Keratinocyte (primary cell): ENCODE measurements at regions not wholly inside any gene's neighbourhood (a gene's known extent, or its start where the extent isn't known, plus 50 kb on each side); places are given as distances from the start of the nearest gene placed in this dataset.

Experiments
- DNase-seq: peaks from one replicate; pipeline ENCODE4 v3.0.0-alpha.2; 2011; ENCODE audit warnings: low read depth, missing footprints, low spot score
- FAIRE-seq: peaks from 2 replicates; lab custom pipeline; 2011; peaks lifted over from hg19 to GRCh38; lab: Jason Lieb, UNC
- H2AFZ ChIP-seq: 2 replicates; pipeline ENCODE4 v1.6.0; 2012; ENCODE audit warnings: low read length, control low read depth, inconsistent platforms; ENCODE audit not compliant: control insufficient read depth
- H3K27ac ChIP-seq: 2 replicates; pipeline ENCODE4 v1.5.1; 2011; ENCODE audit warnings: low read length; ENCODE audit not compliant: control insufficient read depth, insufficient read depth
- H3K27me3 ChIP-seq: 3 replicates; pipeline ENCODE4 v1.6.0; 2011; ENCODE audit warnings: low read length; ENCODE audit not compliant: control insufficient read depth, insufficient read depth; ENCODE audit errors: extremely low read depth
- H3K36me3 ChIP-seq, 2 experiments: 2 replicates in 1 of 2; 3 replicates in 1 of 2; pipeline ENCODE4 v1.5.1; 2011; ENCODE audit warnings: low read length in 2 of 2, mild to moderate bottlenecking in 1 of 2; ENCODE audit not compliant: control insufficient read depth in 2 of 2, insufficient read depth in 2 of 2; ENCODE audit errors: extremely low read depth in 1 of 2
- H3K4me1 ChIP-seq: 3 replicates; pipeline ENCODE4 v1.5.1; 2011; ENCODE audit warnings: low read length; ENCODE audit not compliant: control insufficient read depth, insufficient read depth; ENCODE audit errors: extremely low read depth
- H3K4me2 ChIP-seq: 3 replicates; pipeline ENCODE4 v1.6.0; 2011; ENCODE audit warnings: low read depth, low read length; ENCODE audit not compliant: control insufficient read depth, insufficient read depth; ENCODE audit errors: extremely low read depth
- H3K4me3 ChIP-seq, 3 experiments: fragments of 200-600 bp in 1 of 3; sonication (generic) in 1 of 3; 2 replicates in 2 of 3; 3 replicates in 1 of 3; pipeline ENCODE4 v1.5.1; 2011 to 2016; ENCODE audit warnings: low read length in 3 of 3, mild to moderate bottlenecking in 3 of 3, control low read depth in 2 of 3, inconsistent platforms in 1 of 3, low read depth in 1 of 3, mixed read lengths in 1 of 3, mixed run types in 1 of 3, moderate library complexity in 1 of 3; ENCODE audit not compliant: control insufficient read depth in 2 of 3, insufficient read depth in 2 of 3; ENCODE audit errors: extremely low read depth in 1 of 3
- H3K79me2 ChIP-seq: 2 replicates; pipeline ENCODE4 v1.6.0; 2012; ENCODE audit warnings: low read length; ENCODE audit not compliant: control insufficient read depth, insufficient read depth
- H3K9ac ChIP-seq: 3 replicates; pipeline ENCODE4 v1.6.0; 2011; ENCODE audit warnings: low read length; ENCODE audit not compliant: control insufficient read depth, insufficient read depth; ENCODE audit errors: extremely low read depth
- H3K9me1 ChIP-seq: 3 replicates; pipeline ENCODE4 v1.6.0; 2011; ENCODE audit warnings: low read length; ENCODE audit not compliant: control insufficient read depth, insufficient read depth; ENCODE audit errors: extremely low read depth
- H3K9me3 ChIP-seq: 2 replicates; pipeline ENCODE4 v1.5.1; 2012; ENCODE audit warnings: low read depth, low read length; ENCODE audit not compliant: control insufficient read depth
- H4K20me1 ChIP-seq: 3 replicates; pipeline ENCODE4 v1.6.0; 2011; ENCODE audit warnings: low read length; ENCODE audit not compliant: control insufficient read depth, insufficient read depth; ENCODE audit errors: extremely low read depth
- EZH2 ChIP-seq: IDR thresholded peaks from one replicate; pipeline ENCODE4 v1.6.1; 2012; ENCODE audit warnings: inconsistent platforms, mild to moderate bottlenecking, low read length, moderate library complexity
- dilution Hi-C: fragments of 300-500 bp; cut with MboI; formaldehyde crosslinking; loops from one replicate; pipeline ENCODE4 v1.7.0; 2020; ENCODE audit warnings: low sequenced_read_pairs; ENCODE audit not compliant: extremely low pct_ligation_motif_present
- TF ChIP-seq, protein P1 (sequence below), 3 experiments: IDR thresholded peaks in 1 of 3; conservative IDR thresholded peaks in 1 of 3; optimal IDR thresholded peaks in 1 of 3; 2 replicates in 2 of 3; 3 replicates in 1 of 3; pipeline versions ENCODE3 to v1.5.1; 2011; ENCODE audit warnings: low read length in 3 of 3, mild to moderate bottlenecking in 3 of 3, moderate library complexity in 2 of 3, control low read depth in 1 of 3, inconsistent platforms in 1 of 3; ENCODE audit not compliant: insufficient read depth in 2 of 3; ENCODE audit errors: extremely low read depth in 1 of 3

DNA sequence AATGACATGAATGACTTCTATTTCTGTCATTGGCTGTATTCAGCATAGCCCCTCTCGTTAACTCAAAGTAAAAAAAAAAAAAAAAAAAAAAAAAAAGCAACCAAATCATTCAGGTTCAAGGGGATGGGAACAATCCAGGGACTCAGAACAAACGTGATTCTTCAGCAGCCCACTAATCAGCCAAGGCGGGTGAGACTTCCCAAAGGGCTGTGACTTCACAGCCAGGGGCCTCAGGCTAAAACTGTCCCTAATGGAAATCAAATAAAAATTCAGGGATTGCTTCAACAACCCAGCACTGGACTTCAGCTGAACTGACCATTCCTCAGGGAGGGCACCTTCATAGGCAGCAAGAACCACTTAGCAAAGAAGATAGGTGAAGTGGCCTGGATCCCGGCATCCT is 86.2 kb upstream of the FAM169A start:
- dilution Hi-C loops: no loop called here
- Histone ChIP-seq H3K4me3 (no peak overlapping the region), H3K9me1 (no peaks in the 10 kb centered on the region), H3K27me3 (no peaks in the 10 kb centered on the region), H3K4me2 (no peak overlapping the region), H3K79me2 (no peaks in the 10 kb centered on the region), H4K20me1 (no peaks in the 10 kb centered on the region), H2AFZ (no peak overlapping the region), H3K9me3 (no peaks in the 10 kb centered on the region), H3K27ac (no peak overlapping the region), H3K9ac (no peak overlapping the region), H3K36me3 (no peaks in the 10 kb centered on the region), H3K4me1 (peaks cover 49% of the 10 kb centered on the region)
- no peak for FAIRE-seq
- DNase-seq: no peak
- TF ChIP-seq, protein P1, sequence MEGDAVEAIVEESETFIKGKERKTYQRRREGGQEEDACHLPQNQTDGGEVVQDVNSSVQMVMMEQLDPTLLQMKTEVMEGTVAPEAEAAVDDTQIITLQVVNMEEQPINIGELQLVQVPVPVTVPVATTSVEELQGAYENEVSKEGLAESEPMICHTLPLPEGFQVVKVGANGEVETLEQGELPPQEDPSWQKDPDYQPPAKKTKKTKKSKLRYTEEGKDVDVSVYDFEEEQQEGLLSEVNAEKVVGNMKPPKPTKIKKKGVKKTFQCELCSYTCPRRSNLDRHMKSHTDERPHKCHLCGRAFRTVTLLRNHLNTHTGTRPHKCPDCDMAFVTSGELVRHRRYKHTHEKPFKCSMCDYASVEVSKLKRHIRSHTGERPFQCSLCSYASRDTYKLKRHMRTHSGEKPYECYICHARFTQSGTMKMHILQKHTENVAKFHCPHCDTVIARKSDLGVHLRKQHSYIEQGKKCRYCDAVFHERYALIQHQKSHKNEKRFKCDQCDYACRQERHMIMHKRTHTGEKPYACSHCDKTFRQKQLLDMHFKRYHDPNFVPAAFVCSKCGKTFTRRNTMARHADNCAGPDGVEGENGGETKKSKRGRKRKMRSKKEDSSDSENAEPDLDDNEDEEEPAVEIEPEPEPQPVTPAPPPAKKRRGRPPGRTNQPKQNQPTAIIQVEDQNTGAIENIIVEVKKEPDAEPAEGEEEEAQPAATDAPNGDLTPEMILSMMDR (optimal IDR thresholded peaks at IDR 0.05 in 1 of 3, IDR thresholded peaks at IDR 0.05 in 1 of 3, conservative IDR thresholded peaks at IDR 0.05 in 1 of 3; ENCODE audit: extremely low read depth in 1 of 3, insufficient read depth in 2 of 3, low read length in 3 of 3): no peak
- no peak for TF ChIP-seq EZH2

DNA sequence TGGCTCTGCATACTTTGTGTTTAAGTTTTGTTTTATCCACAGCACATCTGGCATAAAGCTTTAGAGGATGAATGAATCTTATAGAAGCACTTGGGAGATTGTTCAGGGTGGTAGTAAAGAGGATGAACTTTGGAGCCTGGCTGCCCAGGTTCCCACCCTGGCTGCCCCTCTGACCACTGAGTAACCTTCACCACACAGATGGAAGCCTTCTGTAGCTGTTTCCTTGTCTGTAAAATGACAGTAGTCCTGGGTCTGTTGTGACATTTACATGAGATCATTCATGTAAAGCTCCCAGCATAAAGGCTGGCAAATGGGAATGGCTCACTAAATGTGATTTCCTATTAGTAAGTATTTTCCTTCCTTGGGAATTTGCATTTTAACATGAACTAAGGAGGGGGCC is 85.7 kb upstream of the FAM169A start:
- Histone ChIP-seq H3K9me1 (no peaks in the 10 kb centered on the region), H2AFZ (no peak overlapping the region), H3K36me3 (no peaks in the 10 kb centered on the region), H4K20me1 (no peaks in the 10 kb centered on the region), H3K4me2 (no peak overlapping the region), H3K9me3 (no peaks in the 10 kb centered on the region), H3K4me3 (no peak overlapping the region), H3K9ac (no peak overlapping the region), H3K27me3 (no peaks in the 10 kb centered on the region), H3K79me2 (no peaks in the 10 kb centered on the region), H3K4me1 (peaks cover 45% of the 10 kb centered on the region), H3K27ac (no peak overlapping the region)
- TF ChIP-seq, protein P1 (optimal IDR thresholded peaks at IDR 0.05 in 1 of 3, IDR thresholded peaks at IDR 0.05 in 1 of 3, conservative IDR thresholded peaks at IDR 0.05 in 1 of 3; ENCODE audit: extremely low read depth in 1 of 3, insufficient read depth in 2 of 3, low read length in 3 of 3): no peak
- no peak for TF ChIP-seq EZH2
- FAIRE-seq (no peak), DNase-seq (no peak)
- dilution Hi-C loops: no loop called here
